Activated B cell treated with CpG ODN at 0.5 μM for 24 hours (primary cell): ENCODE measurements at regions not wholly inside any gene's neighbourhood (a gene's known extent, or its start where the extent isn't known, plus 50 kb on each side); places are given as distances from the start of the nearest gene placed in this dataset.

Source experiments
- ATAC-seq: fragments of 200-7000 bp; cut with Tn5 transposase; one replicate; pipeline ENCODE4 v1.10.0; 2021; ENCODE audit warnings: low read depth, mild to moderate bottlenecking, moderate library complexity
- CTCF ChIA-PET: fragments of 350-600 bp; sonication (Branson Sonifier 250); formaldehyde crosslinking; loops from one replicate; lab custom pipeline; 2021; ENCODE audit warnings: antibody characterized with exemption; lab: Charles Lee
- POLR2A ChIA-PET: fragments of 350-600 bp; sonication (Branson Sonifier 250); formaldehyde crosslinking; loops from one replicate; lab custom pipeline; 2021; ENCODE audit warnings: antibody characterized with exemption; lab: Charles Lee
- DNase-seq: peaks from one replicate; pipeline ENCODE4 v3.0.0; 2022
- H3K27ac Mint-ChIP-seq: one replicate; pipeline ENCODE4 v1.8.0; 2020; ENCODE audit warnings: mixed read lengths
- H3K27me3 Mint-ChIP-seq: one replicate; pipeline ENCODE4 v1.8.0; 2021; ENCODE audit warnings: mixed read lengths
- H3K36me3 Mint-ChIP-seq: one replicate; pipeline ENCODE4 v1.8.0; 2021; ENCODE audit warnings: low read depth, mixed read lengths
- H3K4me1 Mint-ChIP-seq: one replicate; pipeline ENCODE4 v1.8.0; 2021; ENCODE audit warnings: mixed read lengths
- H3K4me3 Mint-ChIP-seq: one replicate; pipeline ENCODE4 v1.8.0; 2020; ENCODE audit warnings: mild to moderate bottlenecking, mixed read lengths
- H3K9me3 Mint-ChIP-seq: one replicate; pipeline ENCODE4 v1.8.0; 2020; ENCODE audit warnings: mixed read lengths
- intact Hi-C: fragments of 100-400 bp; cut with micrococcal nuclease; formaldehyde crosslinking; loops from one replicate; pipeline ENCODE4 v1.15.1; 2024
- TF ChIP-seq, protein P1 (sequence below): fragments of 200-600 bp; IDR thresholded peaks from one replicate; pipeline ENCODE4 v1.8.0; 2022; ENCODE audit warnings: antibody characterized with exemption, mild to moderate bottlenecking

DNA sequence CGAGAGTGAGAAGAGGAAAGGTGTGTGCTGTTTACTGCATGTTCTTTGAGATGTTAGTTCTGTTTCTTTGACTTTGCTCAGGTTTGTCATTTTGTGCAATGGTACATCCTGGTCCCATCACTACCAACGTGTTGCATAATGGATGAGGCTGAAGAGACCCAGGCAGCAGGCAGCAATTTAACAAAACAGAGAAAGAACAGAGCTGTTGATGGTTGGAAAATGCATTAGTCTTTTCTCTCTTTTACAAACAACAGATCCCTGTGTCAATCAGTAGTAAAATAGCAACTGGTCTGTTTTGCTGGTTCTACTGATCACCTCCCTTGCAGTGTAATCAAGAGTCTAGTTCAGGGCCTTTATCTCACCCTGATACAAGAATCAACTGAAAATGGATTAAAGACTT lies 64.8 kb upstream of the LIMCH1 start:
- no peaks in the 10 kb centered on the region for H3K36me3 Mint-ChIP-seq
- H3K4me3 Mint-ChIP-seq = no peak overlapping the region
- no peak for DNase-seq
- H3K27ac Mint-ChIP-seq = no peak overlapping the region
- ChIA-PET POLR2A (no interaction called here), CTCF (no interaction called here)
- ATAC-seq = no peak
- intact Hi-C loops = no loop called here
- H3K27me3 Mint-ChIP-seq = no peaks in the 10 kb centered on the region
- TF ChIP-seq, protein P1, sequence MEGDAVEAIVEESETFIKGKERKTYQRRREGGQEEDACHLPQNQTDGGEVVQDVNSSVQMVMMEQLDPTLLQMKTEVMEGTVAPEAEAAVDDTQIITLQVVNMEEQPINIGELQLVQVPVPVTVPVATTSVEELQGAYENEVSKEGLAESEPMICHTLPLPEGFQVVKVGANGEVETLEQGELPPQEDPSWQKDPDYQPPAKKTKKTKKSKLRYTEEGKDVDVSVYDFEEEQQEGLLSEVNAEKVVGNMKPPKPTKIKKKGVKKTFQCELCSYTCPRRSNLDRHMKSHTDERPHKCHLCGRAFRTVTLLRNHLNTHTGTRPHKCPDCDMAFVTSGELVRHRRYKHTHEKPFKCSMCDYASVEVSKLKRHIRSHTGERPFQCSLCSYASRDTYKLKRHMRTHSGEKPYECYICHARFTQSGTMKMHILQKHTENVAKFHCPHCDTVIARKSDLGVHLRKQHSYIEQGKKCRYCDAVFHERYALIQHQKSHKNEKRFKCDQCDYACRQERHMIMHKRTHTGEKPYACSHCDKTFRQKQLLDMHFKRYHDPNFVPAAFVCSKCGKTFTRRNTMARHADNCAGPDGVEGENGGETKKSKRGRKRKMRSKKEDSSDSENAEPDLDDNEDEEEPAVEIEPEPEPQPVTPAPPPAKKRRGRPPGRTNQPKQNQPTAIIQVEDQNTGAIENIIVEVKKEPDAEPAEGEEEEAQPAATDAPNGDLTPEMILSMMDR = no peak
- no peaks in the 10 kb centered on the region for H3K9me3 Mint-ChIP-seq
- H3K4me1 Mint-ChIP-seq = no peaks in the 10 kb centered on the region

DNA sequence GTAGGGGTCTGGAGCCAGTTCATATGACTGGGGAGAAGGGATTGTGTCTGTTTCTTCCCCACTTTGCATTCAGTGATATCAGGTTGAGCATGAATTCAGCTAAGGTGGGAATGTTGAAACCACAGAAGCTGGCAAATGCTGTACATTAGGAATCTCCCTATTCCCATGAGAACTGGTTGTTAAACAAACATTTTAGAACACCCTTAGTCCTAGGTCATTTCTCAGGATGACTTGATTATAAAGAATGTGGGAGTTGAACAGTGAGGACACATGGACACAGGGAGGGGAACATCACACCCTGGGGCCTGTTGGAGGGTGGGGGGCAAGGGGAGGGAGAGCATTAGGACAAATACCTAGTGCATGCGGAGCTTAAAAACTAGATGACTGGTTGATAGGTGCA lies 62.6 kb upstream of the LIMCH1 start:
- TF ChIP-seq, protein P1 = no peak
- POLR2A ChIA-PET = no interaction called here
- ATAC-seq (no peak), DNase-seq (no peak)
- intact Hi-C loops = no loop called here
- CTCF ChIA-PET = no interaction called here
- Mint-ChIP-seq H3K9me3 (no peaks in the 10 kb centered on the region), H3K27ac (no peak overlapping the region), H3K4me3 (no peak overlapping the region), H3K4me1 (no peaks in the 10 kb centered on the region), H3K27me3 (no peaks in the 10 kb centered on the region), H3K36me3 (no peaks in the 10 kb centered on the region)

DNA sequence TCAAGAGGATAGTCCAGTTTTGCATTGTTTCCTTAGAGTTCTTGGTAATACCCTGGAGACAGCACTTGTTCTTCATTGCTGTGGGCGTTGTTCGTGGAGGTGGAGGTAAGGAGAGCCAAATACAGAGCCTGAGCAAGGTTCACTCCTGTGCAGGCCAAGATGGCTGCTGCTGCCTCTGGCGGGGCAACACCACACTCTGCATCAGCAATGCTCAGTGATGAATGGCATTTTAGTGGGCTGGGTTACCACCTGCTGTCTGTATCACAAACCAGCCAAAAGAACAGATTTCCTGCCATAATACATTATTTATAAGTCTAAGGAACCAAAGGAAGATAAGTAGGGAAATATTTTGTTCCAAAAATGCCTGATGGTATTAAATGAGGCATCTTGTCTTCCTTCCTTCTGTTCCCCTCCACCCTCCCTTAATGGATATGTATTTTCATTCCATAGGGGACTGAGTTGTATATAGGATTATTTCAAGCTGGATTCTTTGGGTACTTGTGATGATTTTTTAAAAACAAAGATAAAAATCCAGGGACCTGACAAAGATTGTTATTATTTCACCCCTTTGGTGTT lies 61.6 kb upstream of the LIMCH1 start:
- Mint-ChIP-seq H3K36me3 (no peaks in the 10 kb centered on the region), H3K9me3 (no peaks in the 10 kb centered on the region), H3K4me1 (no peaks in the 10 kb centered on the region), H3K4me3 (no peak overlapping the region), H3K27ac (no peak overlapping the region), H3K27me3 (no peaks in the 10 kb centered on the region)
- TF ChIP-seq, protein P1 = no peak
- POLR2A ChIA-PET = no interaction called here
- DNase-seq (no peak), ATAC-seq (no peak)
- intact Hi-C loops = no loop called here
- CTCF ChIA-PET = no interaction called here

DNA sequence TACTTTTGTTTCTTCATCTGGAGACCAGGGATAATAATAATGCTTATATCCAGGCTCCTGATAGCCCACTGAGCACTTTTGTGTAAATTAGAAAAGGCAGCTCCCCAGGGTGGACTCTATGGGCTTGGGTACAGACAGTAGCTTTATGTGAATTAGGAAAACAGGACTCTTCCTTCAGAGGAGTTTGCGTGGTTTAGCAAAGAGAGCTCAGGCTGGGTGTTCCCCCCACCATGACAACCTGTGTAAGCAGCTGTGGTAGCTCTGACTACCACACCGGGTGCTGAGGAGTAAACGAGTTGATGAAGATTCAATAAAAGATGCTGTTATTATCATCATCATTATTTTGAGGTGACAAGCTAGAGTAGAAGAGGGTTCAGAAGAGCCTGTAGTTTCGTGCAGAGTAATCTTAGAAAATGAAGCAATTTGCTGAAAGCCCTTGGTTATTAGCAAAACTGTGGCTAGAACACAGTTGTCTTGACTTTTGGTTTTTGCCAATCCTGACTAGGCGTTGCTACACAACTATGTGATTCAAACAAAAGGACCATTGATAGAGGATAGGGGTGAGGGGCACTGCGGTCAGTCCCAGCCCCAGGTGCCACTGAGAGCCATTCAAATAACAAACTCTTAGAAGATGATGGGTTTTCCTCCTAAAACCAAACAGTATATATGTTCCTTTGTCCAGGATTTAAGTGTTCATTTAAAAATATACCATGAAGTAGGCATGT lies 60.6 kb upstream of the LIMCH1 start:
- Mint-ChIP-seq H3K4me1 (no peaks in the 10 kb centered on the region), H3K4me3 (no peak overlapping the region), H3K27me3 (no peaks in the 10 kb centered on the region), H3K9me3 (no peaks in the 10 kb centered on the region), H3K27ac (no peak overlapping the region), H3K36me3 (no peaks in the 10 kb centered on the region)
- ATAC-seq (no peak), DNase-seq (no peak)
- intact Hi-C loops = no loop called here
- ChIA-PET CTCF (no interaction called here), POLR2A (no interaction called here)
- TF ChIP-seq, protein P1 = no peak

DNA sequence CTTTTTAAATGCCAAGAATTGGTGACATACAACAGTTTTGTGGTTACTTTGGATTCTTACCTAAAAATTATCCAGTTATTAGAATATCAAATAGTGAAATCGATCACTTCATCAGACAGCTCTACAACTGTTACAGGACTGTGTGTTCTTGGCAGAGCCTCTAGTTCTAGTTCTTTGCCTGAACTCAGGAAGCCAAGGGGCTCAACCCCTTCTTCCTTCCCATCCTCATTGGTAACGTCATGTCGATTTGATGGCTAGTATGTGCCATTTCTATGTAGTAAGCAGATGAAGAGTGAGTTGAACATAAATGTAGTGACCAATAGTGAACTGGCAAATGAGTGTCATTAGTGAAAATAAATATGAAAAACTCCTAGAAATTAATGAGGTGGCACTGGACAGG lies 59.4 kb upstream of the LIMCH1 start:
- Mint-ChIP-seq H3K4me3 (no peak overlapping the region), H3K27ac (no peak overlapping the region), H3K36me3 (no peaks in the 10 kb centered on the region), H3K27me3 (no peaks in the 10 kb centered on the region), H3K4me1 (no peaks in the 10 kb centered on the region), H3K9me3 (no peaks in the 10 kb centered on the region)
- DNase-seq (no peak), ATAC-seq (no peak)
- intact Hi-C loops = no loop called here
- CTCF ChIA-PET = no interaction called here
- POLR2A ChIA-PET = no interaction called here
- TF ChIP-seq, protein P1 = no peak
